ENCODE measurements at regions not wholly inside any gene's neighbourhood (a gene's known extent, or its start where the extent isn't known, plus 50 kb on each side); places are given as distances from the start of the nearest gene placed in this dataset.

GRCh38 chr10:27600930-27601329 is 96.8 kb downstream of the RAB18 start:
- TF ChIP-seq CTCF (IDR thresholded peaks at IDR 0.05) (no peak), POLR2A (IDR thresholded peaks at IDR 0.05) (no peak), POLR2AphosphoS5 (IDR thresholded peaks at IDR 0.05; ENCODE audit: insufficient read depth in 1 of 2, low read depth in 1 of 2) (no peak)
